HepG2 (cell line): ENCODE measurements at regions not wholly inside any gene's neighbourhood (a gene's known extent, or its start where the extent isn't known, plus 50 kb on each side); places are given as distances from the start of the nearest gene placed in this dataset.
A peak's percentile ranks its signal among the peaks of the same experiment; 100 is the strongest.

Experiments
- ARNT2 ChIP-seq: sonication (generic); formaldehyde crosslinking; IDR thresholded peaks from 2 replicates; pipeline ENCODE4 v1.8.0; 2022; ENCODE audit warnings: mild to moderate bottlenecking, low read depth, missing genetic modification reagents, moderate library complexity
- CENPT ChIP-seq: sonication (generic); formaldehyde crosslinking; IDR thresholded peaks from 2 replicates; pipeline ENCODE4 v1.8.0; 2022; ENCODE audit warnings: low read depth, mild to moderate bottlenecking, moderate library complexity, missing genetic modification reagents
- CHCHD3 ChIP-seq: sonication (generic); formaldehyde crosslinking; IDR thresholded peaks from 2 replicates; pipeline ENCODE4 v1.8.0; 2022; ENCODE audit warnings: mild to moderate bottlenecking, missing genetic modification reagents, moderate library complexity
- EEA1 ChIP-seq: sonication (generic); formaldehyde crosslinking; IDR thresholded peaks from 2 replicates; pipeline ENCODE4 v1.5.1; 2020; ENCODE audit warnings: mild to moderate bottlenecking, missing genetic modification reagents, borderline replicate concordance
- ELF1 ChIP-seq: sonication (generic); formaldehyde crosslinking; IDR thresholded peaks from 2 replicates; pipeline ENCODE4 v1.4.0; 2020; ENCODE audit warnings: missing genetic modification reagents
- FOSL2 ChIP-seq: sonication (generic); formaldehyde crosslinking; IDR thresholded peaks from 2 replicates; pipeline ENCODE4 v1.4.0; 2020; ENCODE audit warnings: missing genetic modification reagents
- HNRNPH1 ChIP-seq: fragments of 200-400 bp; formaldehyde crosslinking; optimal IDR thresholded peaks from 2 replicates; pipeline ENCODE3; 2017; ENCODE audit warnings: mild to moderate bottlenecking, low read depth, low read length
- KLF12 ChIP-seq: sonication (generic); formaldehyde crosslinking; IDR thresholded peaks from 2 replicates; pipeline ENCODE4 v1.4.0; 2020; ENCODE audit warnings: missing genetic modification reagents, borderline replicate concordance
- MYNN ChIP-seq: sonication (generic); formaldehyde crosslinking; IDR thresholded peaks from 2 replicates; pipeline ENCODE4 v1.4.0; 2020; ENCODE audit warnings: mild to moderate bottlenecking, low read depth, missing genetic modification reagents
- SCMH1 ChIP-seq: sonication (generic); formaldehyde crosslinking; IDR thresholded peaks from 2 replicates; pipeline ENCODE4 v1.9.0; 2021; ENCODE audit warnings: missing genetic modification reagents, mild to moderate bottlenecking, borderline replicate concordance
- SP2 ChIP-seq: sonication (generic); formaldehyde crosslinking; IDR thresholded peaks from 2 replicates; pipeline ENCODE4 v1.5.1; 2020; ENCODE audit warnings: mild to moderate bottlenecking, missing genetic modification reagents
- TAF15 ChIP-seq: fragments of 200-400 bp; formaldehyde crosslinking; IDR thresholded peaks from one replicate; pipeline ENCODE4 v1.6.1; 2018; ENCODE audit warnings: mild to moderate bottlenecking, low read depth, low read length; ENCODE audit not compliant: poor library complexity, severe bottlenecking
- TCF12 ChIP-seq, 2 experiments: fragments of 450-650 bp in 1 of 2; sonication (generic) in 1 of 2; formaldehyde crosslinking in 1 of 2; IDR thresholded peaks; 2 replicates each; pipeline versions ENCODE4 v1.6.1 to v1.8.0; 2017 to 2022; ENCODE audit warnings: antibody characterized with exemption in 1 of 2, mild to moderate bottlenecking in 1 of 2, missing genetic modification reagents in 1 of 2, moderate library complexity in 1 of 2
- ZC3H13 ChIP-seq: sonication (generic); formaldehyde crosslinking; IDR thresholded peaks from 2 replicates; pipeline ENCODE4 v1.8.1; 2023; ENCODE audit warnings: mild to moderate bottlenecking, missing genetic modification reagents, moderate library complexity
- ZNF317 ChIP-seq: sonication (generic); formaldehyde crosslinking; IDR thresholded peaks from 2 replicates; pipeline ENCODE4 v1.5.0; 2020; ENCODE audit warnings: mild to moderate bottlenecking, missing genetic modification reagents
- ZNF562 ChIP-seq: sonication (generic); formaldehyde crosslinking; IDR thresholded peaks from 2 replicates; pipeline ENCODE4 v1.8.0; 2022; ENCODE audit warnings: missing genetic modification reagents, borderline replicate concordance
- ZNF878 ChIP-seq: sonication (generic); formaldehyde crosslinking; IDR thresholded peaks from 2 replicates; pipeline ENCODE4 v1.8.1; 2023; ENCODE audit warnings: mild to moderate bottlenecking, missing genetic modification reagents, moderate library complexity
- TF ChIP-seq, protein P1 (sequence below): sonication (generic); formaldehyde crosslinking; conservative IDR thresholded peaks from 2 replicates; pipeline ENCODE4 v1.8.0; 2022; ENCODE audit warnings: mild to moderate bottlenecking, moderate library complexity, missing genetic modification reagents
- TF ChIP-seq, protein P2 (sequence below): sonication (generic); formaldehyde crosslinking; conservative IDR thresholded peaks from 2 replicates; pipeline ENCODE4 v1.5.0; 2020; ENCODE audit warnings: missing genetic modification reagents
- TF ChIP-seq, protein P3 (sequence below): sonication (generic); formaldehyde crosslinking; IDR thresholded peaks from 2 replicates; pipeline ENCODE4 v1.5.1; 2020; ENCODE audit warnings: mild to moderate bottlenecking, missing genetic modification reagents, moderate library complexity
- TF ChIP-seq, protein P4 (sequence below): IDR thresholded peaks from 2 replicates; pipeline ENCODE4 v1.6.1; 2016; ENCODE audit warnings: missing compliant biosample characterization, missing genetic modification reagents, borderline replicate concordance
- TF ChIP-seq, protein P5 (sequence below): IDR thresholded peaks from 2 replicates; pipeline ENCODE4 v1.6.1; 2018; ENCODE audit warnings: missing genetic modification reagents

DNA sequence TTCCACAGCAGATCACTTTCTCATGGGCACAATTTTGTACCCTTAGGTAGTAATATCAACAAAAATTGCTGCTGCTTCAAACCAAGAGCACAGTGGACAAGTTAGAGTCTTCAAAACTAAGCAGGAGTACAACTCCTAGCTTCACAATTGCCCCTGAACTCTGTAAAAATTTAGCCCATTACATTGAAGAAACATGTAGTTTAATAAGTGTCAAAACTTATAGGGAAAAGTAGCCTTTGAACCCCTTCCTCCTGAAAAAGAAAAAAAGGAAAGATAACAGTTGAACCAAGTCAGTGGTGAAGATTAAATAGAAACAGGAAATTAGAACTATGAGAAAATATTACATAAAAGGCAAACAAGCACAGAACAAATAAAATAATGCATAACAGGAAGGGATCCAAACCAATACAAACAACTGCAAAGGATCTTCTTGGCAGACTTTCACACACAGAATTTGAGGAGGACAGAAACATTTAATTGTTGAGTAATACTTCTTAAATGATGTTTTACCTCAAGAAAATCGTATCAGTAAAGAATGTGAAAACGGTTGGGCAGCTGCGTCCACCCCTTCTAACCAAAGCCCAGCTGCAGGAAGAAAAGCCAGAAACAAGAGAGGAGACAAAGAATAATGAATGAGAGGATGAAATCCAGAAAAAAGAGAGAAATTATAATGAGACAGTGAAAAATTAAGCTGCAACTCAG lies 636.0 kb downstream of the NR2F1-AS1 start (continued):
- TF ChIP-seq MYNN (no peak), TCF12 (IDR thresholded peaks at IDR 0.05) (no peak), TCF12 (CRISPR knock-in tag; IDR thresholded peaks at IDR 0.05) (no peak), ZC3H13 (CRISPR knock-in tag) (no peak), KLF12 (CRISPR knock-in tag) (no peak), SP2 (CRISPR knock-in tag) (no peak), ZNF562 (CRISPR knock-in tag) (no peak), FOSL2 (no peak), HNRNPH1 (no peak), SCMH1 (no peak), ARNT2 (CRISPR knock-in tag) (no peak), EEA1 (no peak), TAF15 (no peak), ZNF878 (CRISPR knock-in tag) (no peak), ELF1 (CRISPR knock-in tag) (no peak), CHCHD3 (CRISPR knock-in tag) (no peak), ZNF317 (CRISPR knock-in tag) (no peak), CENPT (CRISPR knock-in tag) (no peak)
- TF ChIP-seq, protein P1, sequence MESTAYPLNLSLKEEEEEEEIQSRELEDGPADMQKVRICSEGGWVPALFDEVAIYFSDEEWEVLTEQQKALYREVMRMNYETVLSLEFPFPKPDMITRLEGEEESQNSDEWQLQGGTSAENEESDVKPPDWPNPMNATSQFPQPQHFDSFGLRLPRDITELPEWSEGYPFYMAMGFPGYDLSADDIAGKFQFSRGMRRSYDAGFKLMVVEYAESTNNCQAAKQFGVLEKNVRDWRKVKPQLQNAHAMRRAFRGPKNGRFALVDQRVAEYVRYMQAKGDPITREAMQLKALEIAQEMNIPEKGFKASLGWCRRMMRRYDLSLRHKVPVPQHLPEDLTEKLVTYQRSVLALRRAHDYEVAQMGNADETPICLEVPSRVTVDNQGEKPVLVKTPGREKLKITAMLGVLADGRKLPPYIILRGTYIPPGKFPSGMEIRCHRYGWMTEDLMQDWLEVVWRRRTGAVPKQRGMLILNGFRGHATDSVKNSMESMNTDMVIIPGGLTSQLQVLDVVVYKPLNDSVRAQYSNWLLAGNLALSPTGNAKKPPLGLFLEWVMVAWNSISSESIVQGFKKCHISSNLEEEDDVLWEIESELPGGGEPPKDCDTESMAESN (CRISPR knock-in tag) = no peak
- TF ChIP-seq, protein P2, sequence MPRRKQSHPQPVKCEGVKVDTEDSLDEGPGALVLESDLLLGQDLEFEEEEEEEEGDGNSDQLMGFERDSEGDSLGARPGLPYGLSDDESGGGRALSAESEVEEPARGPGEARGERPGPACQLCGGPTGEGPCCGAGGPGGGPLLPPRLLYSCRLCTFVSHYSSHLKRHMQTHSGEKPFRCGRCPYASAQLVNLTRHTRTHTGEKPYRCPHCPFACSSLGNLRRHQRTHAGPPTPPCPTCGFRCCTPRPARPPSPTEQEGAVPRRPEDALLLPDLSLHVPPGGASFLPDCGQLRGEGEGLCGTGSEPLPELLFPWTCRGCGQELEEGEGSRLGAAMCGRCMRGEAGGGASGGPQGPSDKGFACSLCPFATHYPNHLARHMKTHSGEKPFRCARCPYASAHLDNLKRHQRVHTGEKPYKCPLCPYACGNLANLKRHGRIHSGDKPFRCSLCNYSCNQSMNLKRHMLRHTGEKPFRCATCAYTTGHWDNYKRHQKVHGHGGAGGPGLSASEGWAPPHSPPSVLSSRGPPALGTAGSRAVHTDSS (CRISPR knock-in tag) = no peak
- TF ChIP-seq, protein P3, sequence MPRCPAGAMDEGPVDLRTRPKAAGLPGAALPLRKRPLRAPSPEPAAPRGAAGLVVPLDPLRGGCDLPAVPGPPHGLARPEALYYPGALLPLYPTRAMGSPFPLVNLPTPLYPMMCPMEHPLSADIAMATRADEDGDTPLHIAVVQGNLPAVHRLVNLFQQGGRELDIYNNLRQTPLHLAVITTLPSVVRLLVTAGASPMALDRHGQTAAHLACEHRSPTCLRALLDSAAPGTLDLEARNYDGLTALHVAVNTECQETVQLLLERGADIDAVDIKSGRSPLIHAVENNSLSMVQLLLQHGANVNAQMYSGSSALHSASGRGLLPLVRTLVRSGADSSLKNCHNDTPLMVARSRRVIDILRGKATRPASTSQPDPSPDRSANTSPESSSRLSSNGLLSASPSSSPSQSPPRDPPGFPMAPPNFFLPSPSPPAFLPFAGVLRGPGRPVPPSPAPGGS = no peak
- TF ChIP-seq, protein P4, sequence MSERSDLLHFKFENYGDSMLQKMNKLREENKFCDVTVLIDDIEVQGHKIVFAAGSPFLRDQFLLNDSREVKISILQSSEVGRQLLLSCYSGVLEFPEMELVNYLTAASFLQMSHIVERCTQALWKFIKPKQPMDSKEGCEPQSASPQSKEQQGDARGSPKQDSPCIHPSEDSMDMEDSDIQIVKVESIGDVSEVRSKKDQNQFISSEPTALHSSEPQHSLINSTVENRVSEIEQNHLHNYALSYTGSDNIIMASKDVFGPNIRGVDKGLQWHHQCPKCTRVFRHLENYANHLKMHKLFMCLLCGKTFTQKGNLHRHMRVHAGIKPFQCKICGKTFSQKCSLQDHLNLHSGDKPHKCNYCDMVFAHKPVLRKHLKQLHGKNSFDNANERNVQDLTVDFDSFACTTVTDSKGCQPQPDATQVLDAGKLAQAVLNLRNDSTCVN (CRISPR knock-in tag) = no peak
- TF ChIP-seq, protein P5, sequence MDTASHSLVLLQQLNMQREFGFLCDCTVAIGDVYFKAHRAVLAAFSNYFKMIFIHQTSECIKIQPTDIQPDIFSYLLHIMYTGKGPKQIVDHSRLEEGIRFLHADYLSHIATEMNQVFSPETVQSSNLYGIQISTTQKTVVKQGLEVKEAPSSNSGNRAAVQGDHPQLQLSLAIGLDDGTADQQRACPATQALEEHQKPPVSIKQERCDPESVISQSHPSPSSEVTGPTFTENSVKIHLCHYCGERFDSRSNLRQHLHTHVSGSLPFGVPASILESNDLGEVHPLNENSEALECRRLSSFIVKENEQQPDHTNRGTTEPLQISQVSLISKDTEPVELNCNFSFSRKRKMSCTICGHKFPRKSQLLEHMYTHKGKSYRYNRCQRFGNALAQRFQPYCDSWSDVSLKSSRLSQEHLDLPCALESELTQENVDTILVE = peak; percentile 48; the same call in 1 of the 2 replicates
